ENCODE measurements at regions not wholly inside any gene's neighbourhood (a gene's known extent, or its start where the extent isn't known, plus 50 kb on each side); places are given as distances from the start of the nearest gene placed in this dataset.
"Not testable (repeated sequence)": the region's sequence is repeated elsewhere in the genome, so short reads cannot be mapped to it uniquely, and the experiment has no call there.

GRCh38 chr5:121090822-121091221 lies 626.7 kb downstream of the PRR16 start:
- no peak for DNase-seq (ENCODE audit: low read depth)

DNA sequence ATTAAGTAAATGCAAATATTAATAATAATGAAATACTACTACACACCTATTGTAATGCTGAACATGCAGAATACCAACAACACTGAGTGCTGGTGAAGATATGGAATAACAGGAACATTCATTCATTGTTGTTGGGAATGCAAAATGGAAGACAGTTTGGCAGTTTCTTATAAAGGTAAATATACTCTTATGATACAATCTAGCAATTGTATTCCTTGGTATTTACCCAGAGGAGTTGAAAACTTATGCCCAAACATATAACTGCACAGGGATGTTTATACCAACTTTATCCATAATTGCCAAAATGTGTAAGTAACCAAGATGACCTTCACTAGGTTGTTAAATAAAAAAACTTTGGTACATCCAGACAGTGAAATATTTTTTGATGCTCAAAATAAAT lies 636.8 kb downstream of the PRR16 start:
- DNase-seq (ENCODE audit: low read depth) = no peak

GRCh38 chr5:121105921-121106320 lies 641.8 kb downstream of the PRR16 start:
- DNase-seq (ENCODE audit: low read depth) = no peak

GRCh38 chr5:121106721-121107690 lies 642.9 kb downstream of the PRR16 start:
- DNase-seq (ENCODE audit: low read depth) = not testable (repeated sequence)

- no peak for DNase-seq (ENCODE audit: low read depth)
These were observed 644.6 kb downstream of the PRR16 start for GRCh38 chr5:121108725-121109124.

GRCh38 chr5:121109817-121110216 lies 645.7 kb downstream of the PRR16 start:
- DNase-seq (ENCODE audit: low read depth) = no peak

GRCh38 chr5:121121786-121122185 lies 657.7 kb downstream of the PRR16 start:
- peak; percentile 2 for DNase-seq (ENCODE audit: low read depth)

DNA sequence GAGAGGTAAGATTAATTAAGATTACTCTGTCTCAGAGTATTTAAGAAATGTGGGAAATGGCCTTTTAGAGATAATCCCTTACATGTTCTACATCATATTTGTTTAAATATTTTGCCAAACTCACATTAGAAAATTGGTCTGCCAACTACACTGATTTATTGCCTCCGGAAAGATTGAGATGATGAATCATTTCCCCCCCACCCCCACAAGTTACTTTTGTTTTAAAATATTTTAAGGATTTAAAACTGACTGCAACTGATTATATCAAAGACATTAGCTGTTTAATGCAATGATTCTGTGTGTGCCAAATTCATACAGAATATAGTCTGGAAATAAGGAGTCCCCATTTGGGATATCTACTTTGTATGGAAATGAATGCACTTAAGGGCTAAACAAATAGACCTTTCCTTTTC lies 674.4 kb downstream of the PRR16 start:
- DNase-seq (ENCODE audit: low read depth) = peak; percentile 8

DNA sequence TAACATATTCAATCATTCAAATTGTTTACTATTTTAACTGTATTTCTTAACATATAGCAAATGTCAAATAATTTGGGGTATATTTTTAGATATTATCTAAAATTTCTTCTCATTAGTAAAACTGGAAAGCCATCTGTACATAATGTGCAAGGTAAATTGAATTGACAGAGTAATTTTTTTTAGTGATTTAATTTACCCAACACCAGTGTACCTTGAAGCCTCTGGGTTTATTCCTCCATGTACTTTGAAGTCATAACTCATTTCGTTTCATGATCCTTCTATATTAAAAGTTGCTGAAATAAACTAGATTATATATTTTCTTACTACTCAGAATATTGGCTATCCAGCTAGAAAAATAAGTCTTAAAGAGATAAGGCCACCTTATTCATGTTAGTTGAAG lies 674.9 kb downstream of the PRR16 start:
- no peak for DNase-seq (ENCODE audit: low read depth)

GRCh38 chr5:121144764-121145163 lies 680.7 kb downstream of the PRR16 start:
- DNase-seq (ENCODE audit: low read depth) = peak; percentile 51

GRCh38 chr5:121151534-121151933 lies 687.4 kb downstream of the PRR16 start:
- peak; percentile 35 for DNase-seq (ENCODE audit: low read depth)

GRCh38 chr5:121152411-121152810 lies 688.3 kb downstream of the PRR16 start:
- no peak for DNase-seq (ENCODE audit: low read depth)

GRCh38 chr5:121156565-121156964 lies 692.5 kb downstream of the PRR16 start:
- no peak for DNase-seq (ENCODE audit: low read depth)

- DNase-seq (ENCODE audit: low read depth) = no peak
These were observed 693.2 kb upstream of the FTMT start for GRCh38 chr5:121158451-121158850.

DNA sequence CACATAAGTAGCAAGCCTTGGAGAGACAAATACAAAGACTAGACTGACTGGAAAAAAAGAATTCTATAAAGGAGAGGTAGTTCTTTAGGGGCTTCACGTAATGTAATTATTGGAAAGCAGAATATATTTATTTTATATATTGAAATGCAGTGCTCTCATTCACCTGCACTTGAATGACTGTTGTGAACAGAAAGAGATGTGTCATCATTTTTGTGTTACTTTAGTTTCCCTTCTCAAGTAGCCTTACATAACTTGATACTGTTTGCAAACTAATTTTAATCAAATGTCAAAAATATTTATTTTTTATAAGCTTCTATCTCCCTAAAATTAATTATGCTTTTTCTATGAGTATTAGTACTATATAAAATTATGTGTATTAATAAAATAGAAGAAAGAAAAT lies 691.1 kb upstream of the FTMT start:
- no peak for DNase-seq (ENCODE audit: low read depth)

DNA sequence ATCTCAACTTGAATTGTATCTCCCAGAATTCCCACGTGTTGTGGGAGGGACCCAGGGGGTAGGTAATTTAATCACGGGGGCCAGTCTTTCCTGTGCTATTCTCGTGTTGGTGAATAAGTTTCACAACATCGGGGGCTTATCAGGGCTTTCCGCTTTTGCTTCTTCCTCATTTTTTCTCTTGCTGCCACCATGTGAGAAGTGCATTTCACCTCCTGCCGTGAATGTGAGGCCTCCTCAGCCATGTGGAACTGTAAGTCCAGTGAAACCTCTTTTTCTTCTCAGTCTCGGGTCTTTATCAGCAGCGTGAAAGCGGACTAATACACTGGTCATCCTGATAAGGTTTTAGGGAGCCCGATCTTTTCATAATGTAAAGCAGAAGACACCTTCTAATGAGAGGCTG lies 687.0 kb upstream of the FTMT start:
- no peak for DNase-seq (ENCODE audit: low read depth)

- DNase-seq (ENCODE audit: low read depth) = no peak
These were observed 680.3 kb upstream of the FTMT start for GRCh38 chr5:121171361-121171760.

DNA sequence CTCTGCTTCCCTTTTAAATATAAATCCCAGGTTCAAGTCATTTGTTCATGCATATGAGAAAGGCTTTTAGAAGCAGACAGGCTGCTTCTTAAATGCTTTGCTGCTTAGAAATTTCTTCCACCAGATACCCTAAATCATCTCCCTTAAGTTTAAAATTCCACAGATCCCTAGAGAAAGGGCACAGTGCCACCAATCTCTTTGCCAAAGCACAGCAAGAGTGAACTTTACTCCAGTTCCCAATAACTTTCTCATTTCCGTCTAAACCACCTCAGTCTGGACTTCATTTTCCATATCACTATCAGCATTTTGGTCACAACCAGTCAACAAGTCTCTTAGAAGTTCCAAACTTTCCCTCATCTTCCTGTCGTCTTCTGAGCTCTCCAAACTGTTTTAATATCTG lies 679.8 kb upstream of the FTMT start:
- no peak for DNase-seq (ENCODE audit: low read depth)

DNA sequence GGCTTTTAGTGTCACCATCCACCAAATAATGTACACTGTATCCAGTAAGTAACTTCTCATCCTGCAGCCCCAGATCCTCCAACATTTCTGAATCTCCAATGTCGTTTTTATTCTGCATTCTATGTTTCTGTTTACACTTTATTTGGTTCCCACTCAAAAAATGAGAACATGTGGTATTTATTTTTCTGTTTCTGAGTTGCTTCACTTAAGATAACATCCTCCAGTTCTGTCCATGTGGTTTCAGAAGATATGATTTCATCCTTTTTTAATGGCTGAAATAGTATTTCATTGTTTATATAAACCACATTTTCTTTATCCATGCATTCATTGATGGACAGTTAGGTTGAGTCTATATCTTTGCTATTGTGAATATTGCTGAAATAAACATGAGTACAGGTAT lies 677.3 kb upstream of the FTMT start:
- no peak for DNase-seq (ENCODE audit: low read depth)

DNA sequence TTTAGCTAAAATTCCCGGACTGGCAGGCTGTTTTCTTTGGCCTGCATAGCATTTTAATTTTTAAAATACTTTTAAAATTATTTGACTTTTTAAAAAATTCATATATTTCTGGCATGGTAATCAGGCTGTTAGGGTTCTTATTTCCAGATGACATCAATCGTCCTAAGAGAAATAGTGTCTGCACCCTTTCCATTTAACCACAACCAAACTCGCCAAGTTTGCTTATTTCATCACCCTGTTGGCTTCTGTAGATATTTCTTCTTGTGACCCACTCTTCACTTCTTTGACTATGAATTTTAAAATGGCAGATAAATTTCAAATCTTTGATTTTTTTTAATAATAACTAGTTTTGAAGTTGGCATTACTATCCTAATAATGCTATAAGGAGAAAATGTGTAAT lies 675.7 kb upstream of the FTMT start:
- no peak for DNase-seq (ENCODE audit: low read depth)

DNA sequence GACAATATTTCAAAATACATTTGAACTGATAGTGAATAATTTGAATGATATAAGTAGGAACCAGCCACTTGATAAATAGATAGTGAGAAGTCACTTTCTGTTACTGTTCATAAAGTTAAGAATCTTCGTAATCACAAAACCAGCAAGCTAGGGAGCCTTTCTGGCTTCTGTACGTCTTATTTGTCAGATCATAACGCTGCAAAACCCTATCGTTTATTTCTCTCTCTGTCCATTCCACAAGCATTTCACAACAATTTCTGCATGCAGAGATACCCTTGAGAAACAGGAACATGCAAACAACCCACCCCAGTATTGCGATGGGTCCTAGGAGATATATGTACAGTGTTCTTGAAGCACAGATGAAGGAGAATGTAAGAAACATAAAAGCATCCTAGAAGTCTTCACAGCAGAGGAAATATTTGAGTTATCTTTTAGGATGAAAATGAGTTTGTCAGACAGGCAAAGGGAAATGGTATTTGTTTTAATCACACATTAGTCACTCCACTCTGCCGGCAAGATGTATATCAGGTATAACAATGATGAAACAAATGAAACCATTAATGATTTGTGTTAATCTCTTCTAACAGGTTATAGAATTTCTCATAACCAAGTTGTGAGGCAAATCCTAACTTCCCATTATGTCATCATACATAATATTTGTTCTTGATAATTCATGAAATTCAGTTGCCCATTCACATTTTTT lies 668.7 kb upstream of the FTMT start:
- peak; percentile 58 for DNase-seq (ENCODE audit: low read depth)

- no peak for DNase-seq (ENCODE audit: low read depth)
These were observed 662.8 kb upstream of the FTMT start for GRCh38 chr5:121188849-121189248.

Measured in ELR (cell line).